IMR-90 (cell line): ENCODE measurements at regions not wholly inside any gene's neighbourhood (a gene's known extent, or its start where the extent isn't known, plus 50 kb on each side); places are given as distances from the start of the nearest gene placed in this dataset.

Source experiments
- BHLHE40 ChIP-seq: fragments of 150-350 bp; IDR thresholded peaks from 2 replicates; pipeline ENCODE4 v1.6.1; 2016; ENCODE audit warnings: mild to moderate bottlenecking, low read depth, low read length
- CEBPB ChIP-seq: IDR thresholded peaks from 2 replicates; pipeline ENCODE4 v1.6.1; 2012; ENCODE audit warnings: low read depth, low read length, improper control_type of control experiment
- CTCF ChIP-seq: conservative IDR thresholded peaks from 2 replicates; pipeline ENCODE4 v1.5.1; 2012; ENCODE audit warnings: mild to moderate bottlenecking, low read depth, low read length, improper control_type of control experiment
- MAFK ChIP-seq: IDR thresholded peaks from 2 replicates; pipeline ENCODE4 v1.6.1; 2012; ENCODE audit warnings: low read depth, low read length, improper control_type of control experiment
- POLR2A ChIP-seq: IDR thresholded peaks from 2 replicates; pipeline ENCODE4 v1.6.1; 2012; ENCODE audit warnings: mild to moderate bottlenecking, low read depth, low read length
- RCOR1 ChIP-seq: IDR thresholded peaks from 2 replicates; pipeline ENCODE4 v1.6.1; 2012; ENCODE audit warnings: mild to moderate bottlenecking, low read length, improper control_type of control experiment; ENCODE audit not compliant: insufficient replicate concordance

GRCh38 chr15:72872066-72872845, 88.7 kb upstream of the ADPGK start:
- TF ChIP-seq MAFK (no peak), CTCF (no peak), POLR2A (no peak), BHLHE40 (no peak), CEBPB (no peak), RCOR1 (no peak)
